NCI-H146 treated with DMSO at 0.1 percent for 48 hours (cell line): ENCODE measurements at regions not wholly inside any gene's neighbourhood (a gene's known extent, or its start where the extent isn't known, plus 50 kb on each side); places are given as distances from the start of the nearest gene placed in this dataset.
A peak's percentile ranks its signal among the peaks of the same experiment; 100 is the strongest.
"Not testable (repeated sequence)": the region's sequence is repeated elsewhere in the genome, so short reads cannot be mapped to it uniquely, and the experiment has no call there.

Experiments
- DNase-seq: peaks from one replicate; lab custom pipeline; 2025; ENCODE audit not compliant: unreplicated experiment; lab: John Stamatoyannopoulos, UW

- DNase-seq, result peak; percentile 9
These were observed 63.0 kb downstream of the HOXA1 start for GRCh38 chr7:27032839-27033238.

DNA sequence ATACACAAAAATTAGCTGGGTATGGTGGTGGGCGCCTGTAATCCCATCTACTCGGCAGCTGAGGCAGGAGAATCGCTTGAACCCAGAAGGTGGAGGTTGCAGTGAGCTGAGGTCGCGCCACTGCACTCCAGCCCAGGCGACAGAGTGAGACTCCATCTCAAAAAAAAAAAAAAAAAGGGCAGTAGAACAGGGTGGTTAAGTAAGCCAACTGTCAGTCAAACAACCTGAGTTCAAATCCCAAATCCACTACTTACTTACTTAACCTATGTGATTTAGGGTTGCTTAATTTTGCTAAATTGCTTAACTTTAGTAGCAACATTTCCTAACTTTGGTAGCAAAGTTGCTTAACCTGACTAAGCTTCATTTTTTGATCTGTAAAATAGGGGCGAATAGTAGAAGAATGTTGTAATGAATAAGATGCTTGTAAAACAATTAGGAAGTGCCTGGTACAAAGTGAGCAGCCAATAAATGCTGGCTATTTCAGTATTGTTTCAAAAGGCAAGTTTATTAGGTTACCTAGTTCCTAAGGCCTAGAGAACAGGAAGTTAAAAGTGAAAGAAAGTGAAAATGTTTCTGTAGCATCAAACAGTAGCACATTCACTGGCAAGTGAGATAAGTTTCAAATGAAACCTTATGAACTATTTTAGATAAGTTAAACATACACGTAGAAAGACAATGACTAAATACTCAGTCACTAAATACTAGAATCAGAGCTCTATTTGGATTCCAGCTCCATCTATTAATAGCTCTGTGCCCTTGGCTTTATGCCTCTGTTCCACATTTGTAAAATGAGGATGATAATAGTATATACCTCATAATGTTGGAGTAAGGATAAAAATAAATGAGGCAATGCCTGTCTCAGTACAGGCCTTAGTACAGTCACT lies 64.3 kb downstream of the HOXA1 start:
- DNase-seq, result no peak

- DNase-seq, result peak; percentile 21
These were observed 65.3 kb downstream of the HOXA1 start for GRCh38 chr7:27030393-27031050.

GRCh38 chr7:27025270-27025669 lies 70.5 kb downstream of the HOXA1 start:
- no peak for DNase-seq

- no peak for DNase-seq
These were observed 85.7 kb downstream of the HOXA1 start for GRCh38 chr7:27010068-27010467.

DNA sequence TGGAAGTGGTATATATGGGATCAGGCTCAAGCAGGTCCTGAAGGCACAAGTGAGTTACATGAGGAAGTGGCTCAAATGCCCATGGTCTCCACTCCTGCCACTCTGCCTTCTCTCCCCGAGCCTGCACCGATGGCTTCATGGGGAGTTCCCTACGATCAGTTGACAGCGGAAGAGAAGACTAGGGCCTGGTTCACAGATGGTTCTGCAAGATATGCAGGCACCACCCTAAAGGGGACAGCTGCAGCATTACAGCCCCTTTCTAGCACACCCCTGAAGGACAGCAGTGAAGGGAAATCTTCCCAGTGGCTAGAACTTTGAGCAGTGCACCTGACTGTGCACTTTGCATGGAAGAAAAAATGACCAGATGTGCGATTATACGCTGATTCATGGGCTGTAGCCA lies 95.3 kb downstream of the HOXA1 start:
- DNase-seq, result no peak

GRCh38 chr7:26998284-26998683 lies 97.5 kb downstream of the HOXA1 start:
- DNase-seq, result not testable (repeated sequence)

GRCh38 chr7:26995666-26996065 lies 100.1 kb downstream of the HOXA1 start:
- DNase-seq, result no peak

- DNase-seq, result no peak
These were observed 101.7 kb downstream of the HOXA1 start for GRCh38 chr7:26993816-26994810.

- no peak for DNase-seq
These were observed 103.1 kb downstream of the HOXA1 start for GRCh38 chr7:26992670-26993069.

DNA sequence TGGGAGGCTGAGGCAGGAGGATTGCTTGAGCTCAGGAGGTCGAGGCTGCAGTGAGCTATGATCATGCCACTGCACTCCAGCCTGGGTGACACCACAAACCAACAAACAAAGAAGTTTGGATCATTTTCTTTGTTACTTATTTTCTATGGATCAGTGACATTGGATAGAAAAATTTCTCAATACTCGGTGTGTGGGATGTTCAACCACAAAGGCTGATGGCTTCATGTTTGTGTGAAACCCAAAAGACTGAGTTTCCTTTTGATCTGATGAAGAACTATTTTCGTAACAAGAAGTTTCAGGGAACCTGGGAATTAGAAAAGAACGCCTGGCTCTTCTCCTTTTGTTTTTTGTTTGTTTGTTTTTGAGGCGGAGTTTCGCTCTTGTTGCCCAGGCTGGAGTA lies 104.0 kb downstream of the HOXA1 start:
- no peak for DNase-seq

DNA sequence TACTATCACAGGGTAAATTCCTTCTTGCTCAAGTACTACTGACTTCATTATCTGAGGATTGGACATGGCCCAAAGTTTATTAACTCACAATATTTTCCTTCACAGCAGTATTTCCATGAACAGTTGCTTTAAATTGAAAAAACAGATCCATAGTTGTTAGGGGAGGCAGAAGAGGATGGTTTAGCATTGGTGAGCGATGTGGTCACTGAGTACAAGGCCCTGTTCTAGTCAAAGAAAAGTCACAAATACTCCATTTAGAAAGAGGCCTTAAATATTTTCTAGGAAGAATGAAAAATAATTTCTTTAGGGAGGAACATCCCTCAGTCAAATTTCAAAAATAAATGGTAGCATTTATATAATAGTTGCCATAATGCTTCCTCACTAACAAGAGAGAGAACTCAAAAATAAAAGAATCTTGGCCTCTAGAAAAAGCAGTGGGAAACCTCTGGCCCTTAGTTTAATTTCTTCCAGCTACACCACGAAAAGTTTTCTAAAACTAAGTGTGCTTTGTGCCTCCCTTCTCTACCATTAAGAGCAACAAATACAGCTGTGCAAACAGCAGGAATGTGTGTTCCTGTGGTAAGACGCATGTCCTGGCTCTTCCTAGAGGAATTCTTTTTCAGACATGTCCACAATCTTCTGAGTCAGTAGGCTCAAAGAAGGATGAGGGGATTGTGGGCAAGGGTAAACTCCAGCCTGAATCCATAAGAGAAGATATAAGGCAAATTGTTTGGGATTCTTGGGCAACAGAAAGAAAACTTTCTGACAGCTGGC lies 105.7 kb downstream of the HOXA1 start:
- no peak for DNase-seq

DNA sequence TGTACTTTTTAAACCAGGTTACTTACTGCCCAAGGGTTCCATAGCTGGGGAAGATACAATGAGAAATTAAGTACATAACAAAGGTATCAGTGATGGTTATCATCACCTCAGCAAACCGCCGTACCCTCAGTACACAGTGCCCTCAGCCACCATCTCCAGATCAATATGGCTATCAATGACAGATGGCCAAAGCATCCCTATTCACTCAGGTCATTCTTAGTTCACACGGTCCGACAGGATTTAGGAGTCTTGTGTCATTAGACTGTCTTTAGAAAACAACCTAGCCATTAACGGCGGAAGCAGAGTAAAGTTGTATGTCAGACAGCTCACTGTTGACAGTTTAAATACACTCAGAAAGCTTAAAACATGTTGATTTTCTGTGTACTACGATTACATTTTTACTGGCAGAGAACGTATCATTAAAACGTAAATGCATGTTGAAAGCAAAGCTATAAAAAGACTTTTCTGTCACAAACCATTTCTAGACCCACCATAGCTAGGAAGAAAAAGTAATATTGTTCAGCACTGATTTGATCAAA lies 106.9 kb downstream of the HOXA1 start:
- DNase-seq, result no peak

GRCh38 chr7:26987338-26987737 lies 108.5 kb downstream of the HOXA1 start:
- DNase-seq, result no peak

DNA sequence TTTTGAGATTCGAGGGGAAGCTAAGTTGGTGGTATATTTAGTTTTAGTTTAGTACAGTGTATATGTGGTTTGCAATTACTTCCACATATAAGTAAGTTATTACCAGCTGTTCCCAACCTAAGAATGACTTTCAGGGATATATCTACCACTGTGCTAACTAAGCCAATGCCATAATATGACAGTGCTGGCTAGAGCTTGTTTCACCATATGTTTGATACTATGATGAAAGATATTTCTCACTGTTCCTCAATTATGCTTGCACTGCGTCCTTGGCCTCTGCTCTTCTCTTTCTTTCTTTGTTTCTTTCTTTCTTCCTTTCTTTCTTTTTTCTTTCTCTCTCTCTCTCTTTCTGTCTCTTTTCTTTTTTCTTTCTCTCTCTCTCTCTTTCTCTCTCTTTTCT lies 113.8 kb upstream of the SKAP2 start:
- no peak for DNase-seq

DNA sequence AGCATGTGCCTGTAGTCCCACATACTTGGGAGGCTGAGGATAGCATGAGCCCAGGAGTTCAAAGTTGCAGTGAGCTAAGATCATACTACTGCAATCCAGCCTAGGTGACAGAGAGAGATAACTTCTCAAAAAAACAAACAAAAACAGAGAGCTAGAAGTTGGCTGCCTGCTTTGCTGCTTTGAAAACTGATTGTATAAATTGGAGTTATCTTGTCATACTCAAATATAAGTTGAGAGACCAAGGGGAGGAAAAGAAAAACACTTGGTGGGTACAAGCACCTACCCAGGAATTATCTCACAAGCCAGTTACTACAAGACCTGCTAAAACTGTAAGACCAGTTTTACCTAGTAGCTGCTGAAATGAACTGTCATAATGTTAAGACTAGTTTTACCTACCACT lies 112.5 kb upstream of the SKAP2 start:
- DNase-seq, result no peak

DNA sequence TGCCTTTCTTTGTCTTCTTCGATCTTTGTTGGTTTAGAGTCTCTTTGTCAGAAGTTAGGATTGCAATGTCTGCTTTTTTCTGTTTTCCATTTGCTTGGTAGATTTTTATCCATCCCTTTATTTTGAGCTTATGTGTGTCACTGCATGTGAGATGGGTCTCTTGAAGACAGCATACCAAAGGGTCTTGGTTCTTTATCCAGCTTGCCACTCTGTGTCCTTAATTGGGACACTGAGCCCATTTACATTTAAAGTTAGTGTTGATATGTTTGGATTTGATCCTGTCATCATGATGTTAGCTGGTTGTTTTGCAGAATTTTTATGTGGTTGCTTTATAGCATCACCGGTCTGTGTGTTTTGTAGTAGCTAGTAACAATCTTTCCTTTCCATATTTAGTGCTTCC lies 107.5 kb upstream of the SKAP2 start:
- not testable (repeated sequence) for DNase-seq

- DNase-seq, result no peak
These were observed 101.3 kb upstream of the SKAP2 start for GRCh38 chr7:26965724-26966123.

- no peak for DNase-seq
These were observed 99.9 kb upstream of the SKAP2 start for GRCh38 chr7:26964156-26964808.

DNA sequence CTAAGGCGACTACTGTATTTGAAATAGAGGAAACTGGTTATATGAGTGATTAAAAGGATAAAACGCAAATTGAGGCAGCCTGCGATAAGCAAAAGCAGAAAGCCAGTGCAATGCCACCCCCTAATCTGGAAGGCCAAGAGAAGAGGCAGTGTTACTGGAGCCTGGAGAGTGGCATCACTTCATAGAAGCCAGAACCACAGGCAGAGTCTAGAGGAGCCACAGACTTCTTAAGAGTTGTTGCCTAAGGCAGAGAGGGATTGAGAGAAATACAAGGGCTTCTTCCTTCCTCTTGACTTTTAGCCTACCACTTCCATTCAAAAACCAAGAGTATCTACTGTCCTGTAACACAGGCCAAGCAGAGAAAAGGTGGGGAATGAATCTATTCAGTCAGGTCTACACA lies 94.9 kb upstream of the SKAP2 start:
- no peak for DNase-seq
